Muscle layer of colon (tissue), 2 donors: ENCODE measurements at regions not wholly inside any gene's neighbourhood (a gene's known extent, or its start where the extent isn't known, plus 50 kb on each side); places are given as distances from the start of the nearest gene placed in this dataset.
"Not testable (repeated sequence)": the region's sequence is repeated elsewhere in the genome, so short reads cannot be mapped to it uniquely, and the experiment has no call there.

Experiments
- H3K27ac ChIP-seq: one replicate; pipeline ENCODE4 v1.7.0; 2013; ENCODE audit warnings: low read depth, mild to moderate bottlenecking, low read length, moderate library complexity
- H3K27me3 ChIP-seq, 2 donors: one replicate each; pipeline ENCODE4 v1.7.0; 2013; ENCODE audit warnings: low read length in 2 of 2, mild to moderate bottlenecking in 2 of 2; ENCODE audit not compliant: insufficient read depth in 2 of 2, control insufficient read depth in 1 of 2
- H3K36me3 ChIP-seq: one replicate; pipeline ENCODE4 v1.7.0; 2013; ENCODE audit warnings: mild to moderate bottlenecking, low read length; ENCODE audit not compliant: insufficient read depth
- H3K4me1 ChIP-seq: one replicate; pipeline ENCODE4 v1.7.0; 2013; ENCODE audit warnings: mild to moderate bottlenecking, low read length; ENCODE audit not compliant: insufficient read depth
- H3K4me3 ChIP-seq, 2 donors: one replicate each; pipeline ENCODE4 v1.7.0; 2013; ENCODE audit warnings: low read length in 2 of 2, low read depth in 1 of 2, mild to moderate bottlenecking in 1 of 2, moderate library complexity in 1 of 2
- H3K9ac ChIP-seq: one replicate; pipeline ENCODE4 v1.7.0; 2013; ENCODE audit warnings: low read length
- H3K9me3 ChIP-seq: one replicate; pipeline ENCODE4 v1.7.0; 2013; ENCODE audit warnings: mild to moderate bottlenecking, low read length
- donor health status: abdominal sarcoma.
- donor health status: Adenocarcinoma of cecum.

GRCh38 chr3:164341086-164341485, 737.2 kb downstream of the SI start:
- H3K4me1 ChIP-seq: no peaks in the 10 kb centered on the region
- H3K9me3 ChIP-seq: no peaks in the 10 kb centered on the region
- H3K27ac ChIP-seq: no peak overlapping the region
- H3K4me3 ChIP-seq: no peak overlapping the region
- no peak overlapping the region for H3K9ac ChIP-seq
- H3K27me3 ChIP-seq: no peaks in the 10 kb centered on the region
- no peaks in the 10 kb centered on the region for H3K36me3 ChIP-seq

GRCh38 chr3:164340273-164340672, 738.0 kb downstream of the SI start:
- no peaks in the 10 kb centered on the region for H3K9me3 ChIP-seq
- no peak overlapping the region for H3K4me3 ChIP-seq
- H3K27ac ChIP-seq: no peak overlapping the region
- H3K36me3 ChIP-seq: no peaks in the 10 kb centered on the region
- no peak overlapping the region for H3K9ac ChIP-seq
- H3K4me1 ChIP-seq: no peaks in the 10 kb centered on the region
- no peaks in the 10 kb centered on the region for H3K27me3 ChIP-seq

- Histone ChIP-seq H3K27me3 (no peaks in the 10 kb centered on the region), H3K27ac (no peak overlapping the region), H3K9ac (no peak overlapping the region), H3K4me1 (no peaks in the 10 kb centered on the region), H3K9me3 (no peaks in the 10 kb centered on the region), H3K36me3 (no peaks in the 10 kb centered on the region), H3K4me3 (no peak overlapping the region)
Observed at GRCh38 chr3:164332831-164333802, 745.2 kb downstream of the SI start.

GRCh38 chr3:164326714-164327113, 751.6 kb downstream of the SI start:
- Histone ChIP-seq H3K9ac (no peak overlapping the region), H3K36me3 (no peaks in the 10 kb centered on the region), H3K4me3 (no peak overlapping the region), H3K27ac (no peak overlapping the region), H3K27me3 (no peaks in the 10 kb centered on the region), H3K9me3 (no peaks in the 10 kb centered on the region), H3K4me1 (no peaks in the 10 kb centered on the region)

- Histone ChIP-seq H3K36me3 (no peaks in the 10 kb centered on the region), H3K4me3 (no peak overlapping the region), H3K9ac (no peak overlapping the region), H3K27me3 (no peaks in the 10 kb centered on the region), H3K27ac (no peak overlapping the region), H3K9me3 (no peaks in the 10 kb centered on the region), H3K4me1 (no peaks in the 10 kb centered on the region)
Observed at GRCh38 chr3:164320962-164321361, 757.3 kb downstream of the SI start.

GRCh38 chr3:164306042-164306441, 772.3 kb downstream of the SI start:
- H3K4me1 ChIP-seq: peaks cover 9% of the 10 kb centered on the region
- no peak overlapping the region for H3K27ac ChIP-seq
- no peaks in the 10 kb centered on the region for H3K36me3 ChIP-seq
- no peak overlapping the region for H3K4me3 ChIP-seq
- H3K27me3 ChIP-seq: no peaks in the 10 kb centered on the region
- no peaks in the 10 kb centered on the region for H3K9me3 ChIP-seq
- H3K9ac ChIP-seq: no peak overlapping the region

- Histone ChIP-seq H3K9me3 (no peaks in the 10 kb centered on the region), H3K4me1 (peaks cover 9% of the 10 kb centered on the region), H3K9ac (no peak overlapping the region), H3K36me3 (no peaks in the 10 kb centered on the region), H3K27ac (no peak overlapping the region), H3K27me3 (no peaks in the 10 kb centered on the region), H3K4me3 (no peak overlapping the region)
Observed at GRCh38 chr3:164303894-164304293, 774.4 kb downstream of the SI start.

- Histone ChIP-seq H3K9ac (no peak overlapping the region), H3K27ac (no peak overlapping the region), H3K27me3 (no peaks in the 10 kb centered on the region), H3K36me3 (no peaks in the 10 kb centered on the region), H3K4me1 (peaks cover 9% of the 10 kb centered on the region), H3K9me3 (no peaks in the 10 kb centered on the region), H3K4me3 (no peak overlapping the region)
Observed at GRCh38 chr3:164302622-164303021, 775.7 kb downstream of the SI start.

- not testable (repeated sequence) for H3K9me3 ChIP-seq, H3K36me3 ChIP-seq, H3K27me3 ChIP-seq, H3K9ac ChIP-seq, H3K4me3 ChIP-seq, H3K4me1 ChIP-seq, H3K27ac ChIP-seq
Observed at GRCh38 chr3:164291486-164291885, 786.8 kb downstream of the SI start.

- no peak overlapping the region for H3K27ac ChIP-seq
- H3K9me3 ChIP-seq: peaks cover 11% of the 10 kb centered on the region
- H3K4me1 ChIP-seq: no peaks in the 10 kb centered on the region
- no peaks in the 10 kb centered on the region for H3K36me3 ChIP-seq
- H3K27me3 ChIP-seq: no peaks in the 10 kb centered on the region
- H3K9ac ChIP-seq: no peak overlapping the region
- H3K4me3 ChIP-seq: no peak overlapping the region
Observed at GRCh38 chr3:164278550-164278949, 799.7 kb downstream of the SI start.

GRCh38 chr3:164267053-164267452, 811.2 kb downstream of the SI start:
- no peak overlapping the region for H3K4me3 ChIP-seq
- H3K4me1 ChIP-seq: no peaks in the 10 kb centered on the region
- no peaks in the 10 kb centered on the region for H3K9me3 ChIP-seq
- H3K36me3 ChIP-seq: no peaks in the 10 kb centered on the region
- no peak overlapping the region for H3K9ac ChIP-seq
- H3K27me3 ChIP-seq: no peaks in the 10 kb centered on the region
- H3K27ac ChIP-seq: no peak overlapping the region

- Histone ChIP-seq H3K27ac (no peak overlapping the region), H3K36me3 (no peaks in the 10 kb centered on the region), H3K9me3 (no peaks in the 10 kb centered on the region), H3K27me3 (no peaks in the 10 kb centered on the region), H3K4me3 (no peak overlapping the region), H3K4me1 (no peaks in the 10 kb centered on the region), H3K9ac (no peak overlapping the region)
Observed at GRCh38 chr3:164250923-164251322, 827.4 kb downstream of the SI start.
